HL-60 (cell line): ENCODE measurements at regions not wholly inside any gene's neighbourhood (a gene's known extent, or its start where the extent isn't known, plus 50 kb on each side); places are given as distances from the start of the nearest gene placed in this dataset.

Experiments
- DNase-seq, 2 experiments: peaks; one replicate each; pipeline ENCODE4 v3.0.0-alpha.2; 2010 to 2020; ENCODE audit warnings: low read depth in 1 of 2, low spot score in 1 of 2
- H3K27ac ChIP-seq: fragments of 250-450 bp; sonication (Bioruptor Pico); replicated peaks from 2 replicates; pipeline ENCODE4 v1.5.1; 2020; ENCODE audit warnings: mild to moderate bottlenecking, moderate library complexity
- H3K27me3 ChIP-seq: fragments of 250-450 bp; sonication (Bioruptor Pico); 2 replicates; pipeline ENCODE4 v1.5.1; 2021; ENCODE audit warnings: mild to moderate bottlenecking, moderate library complexity; ENCODE audit not compliant: insufficient read depth, poor library complexity, severe bottlenecking
- H3K4me3 ChIP-seq: replicated peaks from 2 replicates; pipeline ENCODE4 v1.5.1; 2011; ENCODE audit warnings: mild to moderate bottlenecking, control low read depth, low read length; ENCODE audit not compliant: insufficient read depth
- GABPA ChIP-seq: IDR thresholded peaks from 2 replicates; pipeline ENCODE4 v1.6.1; 2012; ENCODE audit warnings: low read depth
- POLR2AphosphoS5 ChIP-seq: IDR thresholded peaks from 2 replicates; pipeline ENCODE4 v1.6.1; 2012; ENCODE audit warnings: low read depth
- SPI1 ChIP-seq: IDR thresholded peaks from 2 replicates; pipeline ENCODE4 v1.6.1; 2012; ENCODE audit warnings: low read depth, mild to moderate bottlenecking, borderline replicate concordance
- TF ChIP-seq, protein P1 (sequence below): IDR thresholded peaks from one replicate; pipeline ENCODE4 v1.5.1; 2011; ENCODE audit warnings: low read length, control low read depth, inconsistent platforms; ENCODE audit not compliant: insufficient read depth
- TF ChIP-seq, protein P2 (sequence below): IDR thresholded peaks from 2 replicates; pipeline ENCODE4 v1.6.1; 2012; ENCODE audit warnings: low read depth; ENCODE audit not compliant: insufficient replicate concordance

DNA sequence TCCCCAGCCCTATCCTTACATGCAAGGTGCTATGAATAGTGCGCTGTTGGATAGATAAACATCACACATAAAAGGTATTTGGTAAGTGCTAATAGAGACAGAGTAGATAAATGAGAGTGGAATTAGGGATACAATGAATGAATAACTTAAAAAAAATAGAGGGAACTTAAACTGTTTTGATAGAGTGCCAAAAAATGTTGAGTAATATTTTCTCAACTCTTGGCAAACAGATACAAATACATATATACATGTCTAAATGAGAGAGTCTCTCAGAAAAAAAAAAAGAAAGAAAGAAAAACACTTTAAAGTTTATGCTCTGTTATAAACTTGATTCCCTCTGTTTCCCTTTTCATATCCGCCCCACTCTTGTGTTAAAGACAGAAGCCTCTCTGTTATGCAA is 667.4 kb downstream of the ROBO2 start:
- Histone ChIP-seq H3K4me3 (no peak overlapping the region), H3K27ac (no peak overlapping the region), H3K27me3 (no peaks in the 10 kb centered on the region)
- no peak for DNase-seq
- TF ChIP-seq POLR2AphosphoS5: no peak
- TF ChIP-seq SPI1: no peak
- TF ChIP-seq, protein P1, sequence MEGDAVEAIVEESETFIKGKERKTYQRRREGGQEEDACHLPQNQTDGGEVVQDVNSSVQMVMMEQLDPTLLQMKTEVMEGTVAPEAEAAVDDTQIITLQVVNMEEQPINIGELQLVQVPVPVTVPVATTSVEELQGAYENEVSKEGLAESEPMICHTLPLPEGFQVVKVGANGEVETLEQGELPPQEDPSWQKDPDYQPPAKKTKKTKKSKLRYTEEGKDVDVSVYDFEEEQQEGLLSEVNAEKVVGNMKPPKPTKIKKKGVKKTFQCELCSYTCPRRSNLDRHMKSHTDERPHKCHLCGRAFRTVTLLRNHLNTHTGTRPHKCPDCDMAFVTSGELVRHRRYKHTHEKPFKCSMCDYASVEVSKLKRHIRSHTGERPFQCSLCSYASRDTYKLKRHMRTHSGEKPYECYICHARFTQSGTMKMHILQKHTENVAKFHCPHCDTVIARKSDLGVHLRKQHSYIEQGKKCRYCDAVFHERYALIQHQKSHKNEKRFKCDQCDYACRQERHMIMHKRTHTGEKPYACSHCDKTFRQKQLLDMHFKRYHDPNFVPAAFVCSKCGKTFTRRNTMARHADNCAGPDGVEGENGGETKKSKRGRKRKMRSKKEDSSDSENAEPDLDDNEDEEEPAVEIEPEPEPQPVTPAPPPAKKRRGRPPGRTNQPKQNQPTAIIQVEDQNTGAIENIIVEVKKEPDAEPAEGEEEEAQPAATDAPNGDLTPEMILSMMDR: no peak
- no peak for TF ChIP-seq GABPA
- TF ChIP-seq, protein P2, sequence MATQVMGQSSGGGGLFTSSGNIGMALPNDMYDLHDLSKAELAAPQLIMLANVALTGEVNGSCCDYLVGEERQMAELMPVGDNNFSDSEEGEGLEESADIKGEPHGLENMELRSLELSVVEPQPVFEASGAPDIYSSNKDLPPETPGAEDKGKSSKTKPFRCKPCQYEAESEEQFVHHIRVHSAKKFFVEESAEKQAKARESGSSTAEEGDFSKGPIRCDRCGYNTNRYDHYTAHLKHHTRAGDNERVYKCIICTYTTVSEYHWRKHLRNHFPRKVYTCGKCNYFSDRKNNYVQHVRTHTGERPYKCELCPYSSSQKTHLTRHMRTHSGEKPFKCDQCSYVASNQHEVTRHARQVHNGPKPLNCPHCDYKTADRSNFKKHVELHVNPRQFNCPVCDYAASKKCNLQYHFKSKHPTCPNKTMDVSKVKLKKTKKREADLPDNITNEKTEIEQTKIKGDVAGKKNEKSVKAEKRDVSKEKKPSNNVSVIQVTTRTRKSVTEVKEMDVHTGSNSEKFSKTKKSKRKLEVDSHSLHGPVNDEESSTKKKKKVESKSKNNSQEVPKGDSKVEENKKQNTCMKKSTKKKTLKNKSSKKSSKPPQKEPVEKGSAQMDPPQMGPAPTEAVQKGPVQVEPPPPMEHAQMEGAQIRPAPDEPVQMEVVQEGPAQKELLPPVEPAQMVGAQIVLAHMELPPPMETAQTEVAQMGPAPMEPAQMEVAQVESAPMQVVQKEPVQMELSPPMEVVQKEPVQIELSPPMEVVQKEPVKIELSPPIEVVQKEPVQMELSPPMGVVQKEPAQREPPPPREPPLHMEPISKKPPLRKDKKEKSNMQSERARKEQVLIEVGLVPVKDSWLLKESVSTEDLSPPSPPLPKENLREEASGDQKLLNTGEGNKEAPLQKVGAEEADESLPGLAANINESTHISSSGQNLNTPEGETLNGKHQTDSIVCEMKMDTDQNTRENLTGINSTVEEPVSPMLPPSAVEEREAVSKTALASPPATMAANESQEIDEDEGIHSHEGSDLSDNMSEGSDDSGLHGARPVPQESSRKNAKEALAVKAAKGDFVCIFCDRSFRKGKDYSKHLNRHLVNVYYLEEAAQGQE: no peak

DNA sequence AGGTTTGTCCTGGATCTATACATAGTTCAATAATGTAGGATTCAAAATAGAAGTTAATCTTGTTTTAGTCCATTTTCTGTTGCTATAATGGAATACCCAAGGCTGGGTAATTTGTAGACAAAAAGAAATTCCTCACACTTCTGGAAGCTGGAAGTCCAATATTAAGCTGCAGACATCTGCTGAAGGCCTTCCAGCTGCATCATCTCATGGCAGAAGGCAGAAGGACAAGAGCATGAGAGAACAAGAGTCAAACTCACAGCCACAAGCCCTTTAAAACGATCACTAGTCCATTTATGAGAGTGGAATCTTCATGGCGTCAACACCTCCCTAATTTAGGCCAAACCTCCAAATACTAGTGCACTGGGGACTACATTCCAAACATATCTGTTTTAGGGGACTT is 669.3 kb downstream of the ROBO2 start:
- H3K27me3 ChIP-seq: no peaks in the 10 kb centered on the region
- no peak overlapping the region for H3K27ac ChIP-seq
- TF ChIP-seq SPI1 (no peak), GABPA (no peak), POLR2AphosphoS5 (no peak)
- TF ChIP-seq, protein P2: no peak
- TF ChIP-seq, protein P1: no peak
- no peak overlapping the region for H3K4me3 ChIP-seq
- no peak for DNase-seq

DNA sequence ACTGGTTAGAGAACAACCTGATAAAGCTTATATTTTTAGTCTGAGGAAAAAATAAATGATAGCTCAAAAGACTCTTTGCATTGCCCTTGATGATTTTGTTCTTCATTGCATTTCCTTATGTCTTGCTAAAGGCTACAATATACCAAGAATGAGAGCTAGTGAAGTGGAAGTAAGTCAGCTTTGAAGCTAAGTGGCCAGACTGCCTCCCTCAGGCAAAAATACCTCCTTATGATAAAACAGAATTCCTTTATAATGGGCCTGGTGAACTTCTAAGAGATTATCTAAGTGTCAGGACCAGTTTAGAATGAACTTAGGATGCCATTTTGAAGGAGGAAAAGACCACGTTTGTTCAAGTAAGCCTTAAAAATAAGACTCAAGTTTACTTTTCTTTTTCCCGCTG is 678.4 kb downstream of the ROBO2 start:
- TF ChIP-seq, protein P1: no peak
- no peak for TF ChIP-seq POLR2AphosphoS5

DNA sequence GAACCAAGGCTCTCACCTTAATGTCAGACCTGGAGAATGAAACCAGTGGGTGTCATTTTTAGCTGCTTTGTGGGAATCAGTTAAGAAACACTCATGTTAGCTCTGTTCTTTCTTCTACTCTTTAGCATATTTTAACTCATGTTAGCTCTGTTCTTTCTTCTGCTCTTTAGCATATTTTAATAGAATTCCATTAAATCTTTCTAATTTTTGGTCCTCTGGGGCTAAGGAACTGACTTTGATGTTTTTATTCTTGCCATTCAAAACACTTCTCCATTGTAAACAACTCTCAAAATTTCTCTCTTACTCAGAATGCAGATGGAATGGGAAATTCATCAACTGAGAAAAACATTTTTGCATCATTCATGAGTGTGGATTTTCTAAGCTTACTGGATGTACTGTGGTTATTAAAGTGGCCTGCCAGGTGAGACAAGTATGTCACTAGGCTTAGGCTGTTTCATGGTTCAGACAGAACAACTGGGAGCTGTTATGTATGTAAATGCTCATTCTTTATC is 680.6 kb downstream of the ROBO2 start:
- DNase-seq: no peak

More for the DNA sequence above, 678.4 kb downstream of the ROBO2 start:
- Histone ChIP-seq H3K27me3 (no peaks in the 10 kb centered on the region), H3K27ac (no peak overlapping the region), H3K4me3 (no peak overlapping the region)
- DNase-seq: no peak

More for the DNA sequence above, 680.6 kb downstream of the ROBO2 start:
- no peak overlapping the region for H3K4me3 ChIP-seq
- no peak overlapping the region for H3K27ac ChIP-seq
- no peaks in the 10 kb centered on the region for H3K27me3 ChIP-seq
- TF ChIP-seq POLR2AphosphoS5: no peak
- TF ChIP-seq, protein P1: no peak
- TF ChIP-seq, protein P2: no peak
- TF ChIP-seq GABPA: no peak
